ENCODE measurements at regions not wholly inside any gene's neighbourhood (a gene's known extent, or its start where the extent isn't known, plus 50 kb on each side); places are given as distances from the start of the nearest gene placed in this dataset.

GRCh38 chr13:99907627-99908026 is 63.9 kb downstream of the ZIC5 start:
- no peak overlapping the region for H4K91ac ChIP-seq (ENCODE audit: insufficient read length, low read depth, low read length)
- no peak overlapping the region for H3K14ac ChIP-seq (ENCODE audit: insufficient read depth, low read length)
- no peaks in the 10 kb centered on the region for H3K23me2 ChIP-seq (ENCODE audit: insufficient read length, low read depth, low read length, poor library complexity, severe bottlenecking)
- no peak overlapping the region for H3K18ac ChIP-seq (ENCODE audit: insufficient read length, low read depth, low read length)
- Mint-ChIP-seq H3K9me3 (peaks cover 0 to 2% of the 10 kb centered on the region in 2 experiments; a peak in 1 of 5 replicates), H3K4me3 (no peak overlapping the region), H3K36me3 (ENCODE audit: insufficient read depth in 1 of 3, low read depth in 3 of 3) (no peaks in the 10 kb centered on the region; a peak in 1 of 7 replicates), H3K4me1 (peaks cover 47 to 49% of the 10 kb centered on the region in 2 experiments), H3K27ac (peak overlapping the region in 1 of 3 experiments; percentile 69; a peak in 2 of 7 replicates), H3K27me3 (ENCODE audit: low read depth) (no peaks in the 10 kb centered on the region; the same call in 1 of the 2 replicates)
- no peak overlapping the region for H2BK15ac ChIP-seq (ENCODE audit: low read depth, low read length)
- H4K8ac ChIP-seq (replicated peaks; ENCODE audit: insufficient read length, low read depth, low read length): no peak overlapping the region
- no peak for TF ChIP-seq CTCF (conservative IDR thresholded peaks at IDR 0.05)
- no peak for DNase-seq
- no peak overlapping the region for H3K4me2 ChIP-seq (ENCODE audit: insufficient read depth, insufficient read length, low read length)
- H3K56ac ChIP-seq (ENCODE audit: insufficient read length, low read depth, low read length): no peak overlapping the region
- no peaks in the 10 kb centered on the region for H3K9me3 ChIP-seq (ENCODE audit: control insufficient read depth, low read depth, low read length)
- no peak overlapping the region for H2AK5ac ChIP-seq (ENCODE audit: insufficient read length, low read length)
- H2BK12ac ChIP-seq (ENCODE audit: insufficient read length, low read depth, low read length): no peak overlapping the region
- H3K79me1 ChIP-seq (ENCODE audit: insufficient read depth, low read depth, low read length, poor library complexity, severe bottlenecking): no peaks in the 10 kb centered on the region
- no peak overlapping the region for H2BK20ac ChIP-seq (ENCODE audit: low read depth, low read length, poor library complexity, severe bottlenecking)
- H3K4ac ChIP-seq (ENCODE audit: low read depth, low read length): no peak overlapping the region
- no peak overlapping the region for H2BK120ac ChIP-seq (ENCODE audit: low read depth, low read length, poor library complexity, severe bottlenecking)
- no peaks in the 10 kb centered on the region for H3K27me3 ChIP-seq (ENCODE audit: insufficient read depth, low read length)
- no peak overlapping the region for H3K9ac ChIP-seq (ENCODE audit: extremely low read depth, insufficient read length, low read length)
- no peak overlapping the region for H4K5ac ChIP-seq (ENCODE audit: insufficient read length, low read depth, low read length)
- H3K23ac ChIP-seq (ENCODE audit: insufficient read length, low read depth, low read length): no peak overlapping the region
- no peak overlapping the region for H2BK5ac ChIP-seq (ENCODE audit: insufficient read length, low read length)
- no peak overlapping the region for H2AFZ ChIP-seq (ENCODE audit: low read length)
- no peak overlapping the region for H3K27ac ChIP-seq (ENCODE audit: insufficient read length, low read depth, low read length)
- H3K4me1 ChIP-seq (ENCODE audit: insufficient read depth, low read length): peaks cover 2% of the 10 kb centered on the region; the same call in 1 of the 2 replicates
- H3T11ph ChIP-seq (ENCODE audit: low read length): no peak overlapping the region
- H3K79me2 ChIP-seq (ENCODE audit: insufficient read depth, low read length): no peaks in the 10 kb centered on the region
- WGBS (ENCODE audit: extremely low coverage, insufficient read length, low lambda C conversion rate): no CpG with 5 or more reads among the region's 7 CpGs
- H4K20me1 ChIP-seq (ENCODE audit: control insufficient read depth, insufficient read depth, insufficient read length): no peaks in the 10 kb centered on the region

Measured in H9 (cell line).